ENCODE measurements at regions not wholly inside any gene's neighbourhood (a gene's known extent, or its start where the extent isn't known, plus 50 kb on each side); places are given as distances from the start of the nearest gene placed in this dataset.

DNA sequence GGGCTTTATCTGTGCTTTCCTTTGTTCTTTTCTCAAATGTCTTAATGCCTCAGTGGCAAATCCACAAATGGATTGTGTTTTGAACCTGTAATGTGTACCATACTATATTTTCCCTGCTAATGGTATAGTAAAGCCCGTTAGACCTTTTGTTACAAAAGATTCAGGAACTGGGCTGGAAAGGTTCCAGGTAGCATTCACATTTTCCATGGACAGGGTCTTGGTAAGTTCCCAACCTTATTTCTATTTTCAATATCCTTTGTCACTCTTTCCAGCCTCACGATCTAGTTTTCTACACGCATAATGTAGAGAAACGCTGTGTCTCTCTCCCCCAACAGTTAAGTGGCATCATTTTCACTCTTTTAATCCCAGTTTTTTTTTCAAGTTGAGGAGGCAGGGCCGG, 153.0 kb downstream of the PLCE1 start:
- TF ChIP-seq, protein P1, sequence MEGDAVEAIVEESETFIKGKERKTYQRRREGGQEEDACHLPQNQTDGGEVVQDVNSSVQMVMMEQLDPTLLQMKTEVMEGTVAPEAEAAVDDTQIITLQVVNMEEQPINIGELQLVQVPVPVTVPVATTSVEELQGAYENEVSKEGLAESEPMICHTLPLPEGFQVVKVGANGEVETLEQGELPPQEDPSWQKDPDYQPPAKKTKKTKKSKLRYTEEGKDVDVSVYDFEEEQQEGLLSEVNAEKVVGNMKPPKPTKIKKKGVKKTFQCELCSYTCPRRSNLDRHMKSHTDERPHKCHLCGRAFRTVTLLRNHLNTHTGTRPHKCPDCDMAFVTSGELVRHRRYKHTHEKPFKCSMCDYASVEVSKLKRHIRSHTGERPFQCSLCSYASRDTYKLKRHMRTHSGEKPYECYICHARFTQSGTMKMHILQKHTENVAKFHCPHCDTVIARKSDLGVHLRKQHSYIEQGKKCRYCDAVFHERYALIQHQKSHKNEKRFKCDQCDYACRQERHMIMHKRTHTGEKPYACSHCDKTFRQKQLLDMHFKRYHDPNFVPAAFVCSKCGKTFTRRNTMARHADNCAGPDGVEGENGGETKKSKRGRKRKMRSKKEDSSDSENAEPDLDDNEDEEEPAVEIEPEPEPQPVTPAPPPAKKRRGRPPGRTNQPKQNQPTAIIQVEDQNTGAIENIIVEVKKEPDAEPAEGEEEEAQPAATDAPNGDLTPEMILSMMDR (IDR thresholded peaks at IDR 0.05 in 4 of 5, conservative IDR thresholded peaks at IDR 0.05 in 1 of 5) = no peak
- TF ChIP-seq POLR2A (IDR thresholded peaks at IDR 0.05) = no peak
